GM10266 (cell line): ENCODE measurements at regions not wholly inside any gene's neighbourhood (a gene's known extent, or its start where the extent isn't known, plus 50 kb on each side); places are given as distances from the start of the nearest gene placed in this dataset.

Experiments
- DNase-seq: peaks from one replicate; pipeline ENCODE4 v3.0.0; 2012; ENCODE audit errors: extremely low spot score
- CTCF ChIP-seq: IDR thresholded peaks from 2 replicates; pipeline ENCODE4 v1.5.1; 2012; ENCODE audit warnings: mild to moderate bottlenecking, low read depth; ENCODE audit not compliant: control insufficient read depth, insufficient read depth; ENCODE audit errors: missing control alignments

- no peak for TF ChIP-seq CTCF
- DNase-seq = no peak
Observed at GRCh38 chr4:181770971-181771370, 472.2 kb upstream of the TENM3 start.

GRCh38 chr4:181775298-181775697, 467.9 kb upstream of the TENM3 start:
- TF ChIP-seq CTCF = no peak
- no peak for DNase-seq

GRCh38 chr4:181776264-181777054, 466.7 kb upstream of the TENM3 start:
- no peak for DNase-seq
- no peak for TF ChIP-seq CTCF

GRCh38 chr4:181777518-181777917, 465.7 kb upstream of the TENM3 start:
- TF ChIP-seq CTCF = no peak
- DNase-seq = no peak

GRCh38 chr4:181784881-181785280, 458.3 kb upstream of the TENM3 start:
- no peak for DNase-seq
- no peak for TF ChIP-seq CTCF

GRCh38 chr4:181792641-181793040, 450.6 kb upstream of the TENM3 start:
- no peak for TF ChIP-seq CTCF
- no peak for DNase-seq

GRCh38 chr4:181793096-181793495, 450.1 kb upstream of the TENM3 start:
- DNase-seq = no peak
- no peak for TF ChIP-seq CTCF
